KBM-7 (cell line): ENCODE measurements at regions not wholly inside any gene's neighbourhood (a gene's known extent, or its start where the extent isn't known, plus 50 kb on each side); places are given as distances from the start of the nearest gene placed in this dataset.

Experiments
- DNase-seq: peaks from one replicate; pipeline ENCODE4 v3.0.0-alpha.2; 2015
- in situ Hi-C: fragments of 300-500 bp; cut with MboI; formaldehyde crosslinking; loops from 2 replicates; pipeline ENCODE4 v1.14.3; 2020; ENCODE audit warnings: low sequenced_read_pairs, low pct_unique_long_range_greater_than_20kb, mixed read lengths

GRCh38 chr22:48873191-48873520 lies 954.5 kb downstream of the BRD1 start:
- in situ Hi-C loops = no loop called here
- DNase-seq = no peak

GRCh38 chr22:48872271-48873190 lies 955.1 kb downstream of the BRD1 start:
- in situ Hi-C loops = no loop called here
- DNase-seq = no peak

DNA sequence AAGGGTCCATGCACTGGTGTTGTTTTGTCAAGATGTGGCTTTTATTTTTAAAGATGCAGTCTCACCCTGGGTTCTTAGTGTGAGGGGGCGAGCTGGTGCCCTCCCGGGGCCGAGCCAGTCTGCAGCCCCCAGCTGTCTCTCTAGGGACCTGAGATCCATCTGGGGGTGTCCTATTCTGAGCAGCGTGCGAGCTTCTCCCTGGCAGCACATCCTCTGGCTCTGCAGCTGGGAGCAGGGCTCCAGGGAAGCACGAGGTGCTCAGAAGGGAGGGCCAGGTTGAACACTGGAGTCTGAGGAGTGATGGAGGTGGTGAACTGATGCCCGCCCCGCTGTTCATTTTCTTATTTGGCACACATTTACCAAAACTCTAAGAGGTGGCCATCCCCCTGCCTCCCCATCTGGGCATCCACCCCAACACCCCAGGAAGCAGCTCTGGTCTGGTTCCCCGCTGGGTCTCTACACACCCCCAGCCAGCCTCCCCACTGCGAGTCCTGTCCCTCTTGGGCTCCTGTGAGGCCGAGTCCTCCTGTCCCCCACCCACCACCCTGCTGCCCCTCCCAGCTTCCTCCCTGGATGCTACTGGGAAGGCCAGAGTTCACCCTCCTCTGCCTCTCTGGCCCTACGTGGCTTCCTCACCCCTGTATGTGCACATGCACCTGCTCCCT lies 956.4 kb downstream of the BRD1 start:
- no peak for DNase-seq
- in situ Hi-C loops = no loop called here

GRCh38 chr22:48870436-48870835 lies 957.2 kb downstream of the BRD1 start:
- in situ Hi-C loops = no loop called here
- no peak for DNase-seq

DNA sequence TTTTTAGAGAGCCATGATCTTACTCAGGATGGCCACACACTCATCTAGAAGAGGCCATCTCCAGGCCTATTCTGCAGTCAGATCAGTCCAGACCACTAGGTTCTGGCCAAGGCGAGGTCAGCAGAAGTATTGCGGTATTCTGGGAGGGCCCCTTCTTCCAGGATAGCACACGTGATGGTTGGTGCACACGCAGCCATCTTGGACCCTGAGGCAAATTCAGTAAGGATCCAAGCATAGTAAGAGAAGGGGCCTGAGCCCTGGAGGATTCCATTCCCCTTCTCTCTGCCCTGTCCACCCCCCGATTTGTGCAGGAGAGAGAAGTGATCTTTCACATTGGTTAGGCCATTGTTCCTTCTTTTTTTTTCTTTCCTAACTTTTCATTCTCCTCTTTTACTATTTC lies 957.9 kb downstream of the BRD1 start:
- DNase-seq = no peak
- in situ Hi-C loops = no loop called here

GRCh38 chr22:48869161-48869560 lies 958.5 kb downstream of the BRD1 start:
- no peak for DNase-seq
- in situ Hi-C loops = no loop called here

- in situ Hi-C loops = no loop called here
- DNase-seq = no peak
These were observed 959.1 kb downstream of the BRD1 start for GRCh38 chr22:48868554-48868953.

GRCh38 chr22:48867891-48868290 lies 959.8 kb downstream of the BRD1 start:
- in situ Hi-C loops = no loop called here
- DNase-seq = no peak

GRCh38 chr22:48866906-48867681 lies 960.6 kb downstream of the BRD1 start:
- in situ Hi-C loops = no loop called here
- DNase-seq = no peak

DNA sequence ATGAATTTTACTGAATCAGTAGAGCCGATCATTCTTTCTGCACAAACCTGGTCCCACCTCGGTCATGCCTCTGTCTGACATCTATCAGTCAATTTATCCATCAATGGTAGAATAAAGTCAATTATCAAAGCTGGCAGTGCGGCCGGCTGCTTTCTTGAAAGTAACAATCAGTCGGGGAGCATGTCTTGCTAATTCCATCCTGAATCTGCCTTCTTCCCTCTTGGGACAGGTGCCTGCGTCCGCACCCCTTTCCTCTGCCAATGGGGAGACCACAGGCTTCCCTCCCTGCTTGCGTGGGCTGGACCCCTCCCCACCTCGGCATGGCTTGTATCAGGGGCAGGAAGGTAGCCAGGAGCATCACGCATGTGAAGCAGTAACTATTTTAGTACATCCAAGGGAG lies 962.9 kb downstream of the BRD1 start:
- in situ Hi-C loops = no loop called here
- DNase-seq = no peak

- in situ Hi-C loops = no loop called here
- DNase-seq = no peak
These were observed 963.6 kb downstream of the BRD1 start for GRCh38 chr22:48863965-48864528.

GRCh38 chr22:48860557-48860956 lies 967.1 kb downstream of the BRD1 start:
- in situ Hi-C loops = no loop called here
- DNase-seq = no peak

- no peak for DNase-seq
- in situ Hi-C loops = no loop called here
These were observed 968.8 kb downstream of the BRD1 start for GRCh38 chr22:48858856-48859255.

DNA sequence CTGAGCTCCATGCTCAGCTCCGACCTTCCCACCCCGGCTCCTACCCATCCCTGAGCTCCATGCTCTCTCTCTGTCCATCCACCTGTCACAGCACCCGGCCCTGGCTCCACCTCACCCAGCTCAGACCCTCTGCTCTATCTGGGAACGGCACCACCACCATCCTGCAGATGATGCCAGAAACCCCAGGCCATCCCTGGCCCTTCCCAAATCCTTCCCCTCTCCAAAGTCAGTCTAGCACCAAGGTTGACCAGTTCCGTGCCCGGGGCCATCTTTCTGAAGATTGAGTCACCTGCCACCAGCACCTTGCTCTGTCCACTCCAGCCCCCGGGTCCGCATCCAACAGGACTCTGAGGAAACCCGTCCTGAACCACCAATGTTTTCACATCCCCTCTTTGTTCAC lies 969.6 kb downstream of the BRD1 start:
- no peak for DNase-seq
- in situ Hi-C loops = no loop called here

GRCh38 chr22:48857202-48857805 lies 970.4 kb downstream of the BRD1 start:
- in situ Hi-C loops = no loop called here
- no peak for DNase-seq

GRCh38 chr22:48856308-48856615 lies 971.4 kb downstream of the BRD1 start:
- in situ Hi-C loops = no loop called here
- no peak for DNase-seq

DNA sequence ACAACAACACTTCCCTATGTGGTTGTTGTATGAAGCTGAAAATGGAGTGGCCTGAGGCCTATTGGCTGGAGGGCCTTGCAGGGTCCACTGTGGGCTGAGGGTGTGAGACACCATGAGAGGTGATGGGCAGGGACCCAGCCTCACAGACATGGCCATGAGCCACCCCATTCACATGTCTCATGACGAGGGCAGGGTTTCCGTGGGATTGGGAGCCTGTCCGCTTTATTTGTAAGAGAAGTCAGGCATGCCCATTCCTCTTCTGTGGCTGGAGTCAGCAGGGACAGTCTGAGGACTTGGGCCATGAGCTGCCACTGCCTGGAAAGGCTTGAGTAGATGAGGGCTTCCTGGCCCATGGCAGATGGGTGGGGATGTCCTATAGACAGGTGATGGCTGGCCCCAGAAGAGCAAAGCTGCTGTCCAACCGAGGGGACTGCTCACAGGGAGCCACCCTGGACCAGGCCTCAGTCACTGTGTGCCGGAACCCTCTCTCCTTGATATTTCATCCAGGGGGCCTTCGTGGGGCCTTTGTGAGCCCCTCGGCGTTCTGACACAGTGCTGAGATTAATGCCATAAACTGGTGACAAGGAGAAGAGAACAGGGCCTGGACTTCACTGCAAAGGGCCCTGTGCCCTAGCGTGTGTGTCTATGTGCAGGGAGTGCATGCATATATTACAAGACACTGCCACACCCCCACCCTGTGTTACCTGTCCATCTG lies 971.9 kb downstream of the BRD1 start:
- in situ Hi-C loops = no loop called here
- DNase-seq = no peak

DNA sequence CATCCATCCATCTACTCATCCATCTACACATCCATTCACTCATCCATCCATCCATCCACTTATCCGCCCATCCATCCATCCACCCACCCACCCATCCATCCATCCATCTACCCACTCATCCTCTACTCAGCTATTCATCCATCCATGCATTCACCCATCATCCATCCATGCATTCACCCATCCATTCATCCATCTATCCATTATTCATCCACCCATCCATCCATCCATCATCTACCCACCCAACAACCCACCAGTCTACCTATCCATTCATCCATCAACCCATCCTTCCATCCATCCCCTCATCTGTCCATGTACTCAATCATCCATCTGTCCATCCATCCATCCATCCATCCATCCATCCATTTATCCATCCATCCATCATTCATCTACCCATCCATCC lies 972.7 kb downstream of the BRD1 start:
- DNase-seq = no peak
- in situ Hi-C loops = no loop called here

- in situ Hi-C loops = no loop called here
- DNase-seq = no peak
These were observed 973.9 kb downstream of the BRD1 start for GRCh38 chr22:48853627-48854240.
